C4-2B (cell line): ENCODE measurements at regions not wholly inside any gene's neighbourhood (a gene's known extent, or its start where the extent isn't known, plus 50 kb on each side); places are given as distances from the start of the nearest gene placed in this dataset.

Experiments used
- ZFX ChIP-seq: fragments of 450-650 bp; IDR thresholded peaks from 2 replicates; pipeline ENCODE4 v1.6.1; 2017
- TF ChIP-seq, protein P1 (sequence below): fragments of 450-650 bp; conservative IDR thresholded peaks from 2 replicates; pipeline ENCODE4 v1.5.1; 2017; ENCODE audit warnings: mild to moderate bottlenecking

DNA sequence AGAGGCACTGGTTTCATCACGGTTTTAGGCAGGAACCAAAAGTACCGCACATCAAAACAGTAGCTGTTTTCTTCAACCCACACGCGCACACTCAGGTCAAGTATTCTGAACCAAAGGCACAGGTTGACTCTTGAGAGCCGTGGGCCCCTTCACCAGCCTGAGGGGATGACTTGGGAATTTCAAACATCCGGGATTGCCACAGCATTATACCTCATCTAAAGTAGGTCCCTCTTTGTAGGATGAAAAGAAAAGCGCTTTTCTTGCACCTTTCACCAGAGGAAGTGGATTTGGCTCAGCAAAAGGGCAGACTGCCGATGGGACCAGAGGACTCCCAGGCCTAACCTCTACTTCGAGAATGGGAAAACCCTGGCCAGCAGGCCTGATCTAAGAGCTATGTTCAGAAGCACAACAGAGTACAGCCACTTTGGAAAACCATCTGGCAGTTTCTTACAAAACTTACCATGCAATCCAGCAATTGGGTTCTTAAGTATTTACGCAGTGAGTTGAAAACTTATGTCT, 88.2 kb upstream of the PROK2 start:
- TF ChIP-seq, protein P1, sequence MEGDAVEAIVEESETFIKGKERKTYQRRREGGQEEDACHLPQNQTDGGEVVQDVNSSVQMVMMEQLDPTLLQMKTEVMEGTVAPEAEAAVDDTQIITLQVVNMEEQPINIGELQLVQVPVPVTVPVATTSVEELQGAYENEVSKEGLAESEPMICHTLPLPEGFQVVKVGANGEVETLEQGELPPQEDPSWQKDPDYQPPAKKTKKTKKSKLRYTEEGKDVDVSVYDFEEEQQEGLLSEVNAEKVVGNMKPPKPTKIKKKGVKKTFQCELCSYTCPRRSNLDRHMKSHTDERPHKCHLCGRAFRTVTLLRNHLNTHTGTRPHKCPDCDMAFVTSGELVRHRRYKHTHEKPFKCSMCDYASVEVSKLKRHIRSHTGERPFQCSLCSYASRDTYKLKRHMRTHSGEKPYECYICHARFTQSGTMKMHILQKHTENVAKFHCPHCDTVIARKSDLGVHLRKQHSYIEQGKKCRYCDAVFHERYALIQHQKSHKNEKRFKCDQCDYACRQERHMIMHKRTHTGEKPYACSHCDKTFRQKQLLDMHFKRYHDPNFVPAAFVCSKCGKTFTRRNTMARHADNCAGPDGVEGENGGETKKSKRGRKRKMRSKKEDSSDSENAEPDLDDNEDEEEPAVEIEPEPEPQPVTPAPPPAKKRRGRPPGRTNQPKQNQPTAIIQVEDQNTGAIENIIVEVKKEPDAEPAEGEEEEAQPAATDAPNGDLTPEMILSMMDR = no peak
- TF ChIP-seq ZFX = no peak
